Mesothelial cell of epicardium (in vitro differentiated cells): ENCODE measurements at regions not wholly inside any gene's neighbourhood (a gene's known extent, or its start where the extent isn't known, plus 50 kb on each side); places are given as distances from the start of the nearest gene placed in this dataset.

Source experiments
- DNase-seq, 2 experiments: peaks; one replicate each; pipeline ENCODE4 v3.0.0; 2021; ENCODE audit warnings: low spot score in 2 of 2; ENCODE audit not compliant: unreplicated experiment in 2 of 2
- H3K27ac Mint-ChIP-seq: 2 replicates; pipeline ENCODE4 v1.8.0; 2021; ENCODE audit warnings: mixed read lengths
- H3K27me3 Mint-ChIP-seq: 2 replicates; pipeline ENCODE4 v1.8.0; 2021; ENCODE audit warnings: low read depth, mixed read lengths
- H3K36me3 Mint-ChIP-seq: 2 replicates; pipeline ENCODE4 v1.8.0; 2021; ENCODE audit warnings: mixed read lengths
- H3K4me1 Mint-ChIP-seq: 2 replicates; pipeline ENCODE4 v1.8.0; 2021; ENCODE audit warnings: mixed read lengths
- H3K4me3 Mint-ChIP-seq: 2 replicates; pipeline ENCODE4 v1.8.0; 2021; ENCODE audit warnings: mild to moderate bottlenecking, moderate library complexity, mixed read lengths
- H3K9me3 Mint-ChIP-seq: 2 replicates; pipeline ENCODE4 v1.8.0; 2021; ENCODE audit warnings: mixed read lengths
- TF ChIP-seq, protein P1 (sequence below): fragments of 200-600 bp; sonication (generic); IDR thresholded peaks from one replicate; pipeline ENCODE4 v1.5.0; 2021; ENCODE audit warnings: antibody characterized with exemption; ENCODE audit not compliant: unreplicated experiment

DNA sequence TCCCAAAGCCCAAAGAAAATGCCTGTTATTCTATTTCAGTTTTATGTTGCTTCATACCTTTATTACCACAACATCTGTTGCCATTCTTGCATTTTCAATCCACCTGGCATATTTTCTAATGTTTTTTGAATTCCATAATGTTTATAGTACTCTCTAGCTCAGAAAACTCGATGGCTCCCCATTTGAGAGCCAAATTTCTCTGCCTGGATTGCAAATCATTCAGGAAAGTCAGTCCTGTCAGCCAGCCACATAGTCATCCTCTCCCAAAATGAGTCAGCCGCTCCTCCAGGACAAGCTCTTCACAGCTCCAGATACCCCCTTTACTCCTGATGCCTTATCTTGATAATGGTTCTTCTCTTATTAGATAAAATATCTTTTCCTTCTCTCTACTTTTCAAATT, 78.2 kb upstream of the ADCY2 start:
- Mint-ChIP-seq H3K27ac (no peak overlapping the region), H3K4me3 (no peak overlapping the region), H3K9me3 (no peaks in the 10 kb centered on the region), H3K4me1 (peaks cover 7% of the 10 kb centered on the region), H3K27me3 (peaks cover 9% of the 10 kb centered on the region), H3K36me3 (no peaks in the 10 kb centered on the region)
- TF ChIP-seq, protein P1, sequence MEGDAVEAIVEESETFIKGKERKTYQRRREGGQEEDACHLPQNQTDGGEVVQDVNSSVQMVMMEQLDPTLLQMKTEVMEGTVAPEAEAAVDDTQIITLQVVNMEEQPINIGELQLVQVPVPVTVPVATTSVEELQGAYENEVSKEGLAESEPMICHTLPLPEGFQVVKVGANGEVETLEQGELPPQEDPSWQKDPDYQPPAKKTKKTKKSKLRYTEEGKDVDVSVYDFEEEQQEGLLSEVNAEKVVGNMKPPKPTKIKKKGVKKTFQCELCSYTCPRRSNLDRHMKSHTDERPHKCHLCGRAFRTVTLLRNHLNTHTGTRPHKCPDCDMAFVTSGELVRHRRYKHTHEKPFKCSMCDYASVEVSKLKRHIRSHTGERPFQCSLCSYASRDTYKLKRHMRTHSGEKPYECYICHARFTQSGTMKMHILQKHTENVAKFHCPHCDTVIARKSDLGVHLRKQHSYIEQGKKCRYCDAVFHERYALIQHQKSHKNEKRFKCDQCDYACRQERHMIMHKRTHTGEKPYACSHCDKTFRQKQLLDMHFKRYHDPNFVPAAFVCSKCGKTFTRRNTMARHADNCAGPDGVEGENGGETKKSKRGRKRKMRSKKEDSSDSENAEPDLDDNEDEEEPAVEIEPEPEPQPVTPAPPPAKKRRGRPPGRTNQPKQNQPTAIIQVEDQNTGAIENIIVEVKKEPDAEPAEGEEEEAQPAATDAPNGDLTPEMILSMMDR, result no peak
- no peak for DNase-seq

DNA sequence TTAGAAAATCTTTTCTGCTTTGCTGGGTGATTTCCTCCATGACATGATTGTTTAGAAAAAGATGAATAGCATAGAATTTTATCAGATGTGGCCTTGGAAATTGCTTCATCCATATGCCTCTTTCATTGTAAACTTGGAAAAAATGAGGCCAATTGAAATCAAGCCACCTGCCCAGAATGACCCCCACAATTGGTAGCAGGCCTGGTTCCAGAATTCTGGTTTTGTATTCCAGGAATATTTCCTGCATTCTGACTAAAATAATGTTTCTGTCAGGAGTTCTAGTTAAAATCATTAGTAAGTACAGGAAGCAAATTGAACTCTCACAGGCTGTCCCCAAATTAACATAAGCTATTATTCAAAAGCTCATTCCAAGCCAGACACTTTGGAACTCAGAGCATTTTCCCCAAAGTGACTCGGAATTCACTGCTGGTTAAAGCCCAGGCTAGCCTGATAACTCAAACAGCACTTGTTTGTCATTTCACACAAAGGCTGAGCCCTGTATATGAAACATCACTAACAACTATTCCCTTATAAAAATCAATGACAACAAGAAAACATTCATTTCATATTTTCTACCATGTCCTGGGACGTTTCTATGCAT, 75.1 kb upstream of the ADCY2 start:
- H3K4me3 Mint-ChIP-seq, result no peak overlapping the region
- no peak overlapping the region for H3K27ac Mint-ChIP-seq
- TF ChIP-seq, protein P1, result no peak
- H3K4me1 Mint-ChIP-seq, result peaks cover 7% of the 10 kb centered on the region
- peaks cover 4% of the 10 kb centered on the region for H3K27me3 Mint-ChIP-seq
- H3K9me3 Mint-ChIP-seq, result no peaks in the 10 kb centered on the region
- H3K36me3 Mint-ChIP-seq, result no peaks in the 10 kb centered on the region
- DNase-seq, result no peak

DNA sequence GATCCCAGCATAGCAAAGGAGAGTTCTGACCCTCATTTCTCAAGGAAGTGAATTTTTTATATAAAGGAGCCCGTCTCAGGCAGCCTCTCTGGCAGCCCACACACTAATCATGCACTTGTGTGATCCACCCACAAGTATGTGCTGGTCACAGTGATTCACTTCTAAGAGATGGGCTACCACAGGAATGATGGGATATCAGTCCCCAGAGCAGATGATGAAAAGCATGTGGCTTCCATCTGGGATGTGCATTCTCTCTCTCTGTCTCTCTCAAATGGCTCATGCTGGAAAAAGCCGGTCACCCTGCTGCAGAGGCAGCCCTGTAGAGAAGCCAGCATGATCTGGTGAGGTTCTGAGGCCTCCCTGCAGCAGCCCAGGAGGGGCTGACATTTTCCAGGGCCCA, 74.2 kb upstream of the ADCY2 start:
- no peak overlapping the region for H3K27ac Mint-ChIP-seq
- TF ChIP-seq, protein P1, result no peak
- peaks cover 4% of the 10 kb centered on the region for H3K27me3 Mint-ChIP-seq
- H3K4me1 Mint-ChIP-seq, result peaks cover 7% of the 10 kb centered on the region
- no peaks in the 10 kb centered on the region for H3K36me3 Mint-ChIP-seq
- H3K4me3 Mint-ChIP-seq, result no peak overlapping the region
- H3K9me3 Mint-ChIP-seq, result no peaks in the 10 kb centered on the region
- no peak for DNase-seq

DNA sequence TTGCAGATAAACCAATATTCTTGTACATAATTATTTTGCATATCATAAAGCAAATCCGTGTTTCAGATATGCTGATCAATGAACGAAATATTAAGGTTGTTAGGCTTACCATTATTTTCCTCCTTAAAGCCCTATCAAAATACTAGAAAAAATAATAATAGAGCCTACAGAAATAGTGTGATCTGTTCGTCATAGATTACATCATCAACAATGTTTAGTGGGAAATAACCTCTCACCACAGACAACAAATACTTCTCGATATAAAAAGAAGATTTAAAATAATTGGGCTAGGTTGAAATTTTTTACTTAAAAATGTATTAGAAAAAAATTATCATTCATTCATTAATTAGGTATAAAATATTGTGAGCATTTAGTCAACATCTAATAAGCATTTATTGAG, 71.0 kb upstream of the ADCY2 start:
- Mint-ChIP-seq H3K4me3 (no peak overlapping the region), H3K27me3 (no peaks in the 10 kb centered on the region)

DNA sequence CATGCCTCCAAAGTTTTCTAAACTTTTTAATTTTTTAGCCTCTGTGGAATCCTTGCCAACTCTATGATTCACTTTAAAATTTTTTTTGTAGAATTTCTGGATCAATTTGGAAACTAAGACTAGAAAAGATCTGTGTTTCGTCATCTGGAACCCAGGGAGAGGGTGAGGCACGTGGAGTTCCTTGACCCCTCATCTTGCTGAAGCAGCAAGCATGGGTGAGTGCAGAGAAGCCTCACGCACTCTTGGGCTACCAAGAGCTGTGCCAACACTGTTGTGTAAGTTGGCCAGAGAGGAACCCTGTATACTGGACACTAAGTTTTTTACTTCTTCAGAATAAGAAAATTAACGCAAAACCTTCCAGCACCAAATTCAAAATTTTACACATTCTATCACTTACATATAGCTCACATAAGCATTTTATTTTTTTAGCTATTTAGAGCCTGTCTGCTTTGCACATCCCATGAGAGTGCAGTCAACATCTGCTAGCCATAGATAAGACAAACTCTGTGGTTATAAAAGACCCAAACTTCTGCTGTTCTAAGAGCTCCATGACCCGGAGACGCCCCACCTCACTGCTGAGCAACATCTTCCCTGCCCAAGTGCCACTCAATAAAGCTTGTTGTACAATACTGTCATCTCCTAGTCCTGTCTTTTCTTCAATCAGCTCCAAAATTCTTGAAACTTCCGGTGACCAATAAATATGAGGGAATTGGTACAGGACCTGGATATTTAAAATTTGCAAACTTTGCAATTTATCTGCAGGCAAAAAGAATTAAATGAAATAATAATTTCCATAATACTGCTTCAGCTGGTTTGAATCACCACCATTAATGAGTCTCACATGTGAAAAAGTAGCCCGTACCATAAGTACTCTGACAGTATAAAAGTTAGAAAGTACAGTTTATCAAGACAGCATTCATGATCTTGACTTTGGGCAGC, 69.7 kb upstream of the ADCY2 start:
- TF ChIP-seq, protein P1, result no peak
- Mint-ChIP-seq H3K9me3 (no peaks in the 10 kb centered on the region), H3K36me3 (no peaks in the 10 kb centered on the region), H3K4me1 (peaks cover 16% of the 10 kb centered on the region), H3K27ac (no peak overlapping the region), H3K4me3 (no peak overlapping the region), H3K27me3 (no peaks in the 10 kb centered on the region)
- no peak for DNase-seq

More for the DNA sequence above, 71.0 kb upstream of the ADCY2 start:
- no peaks in the 10 kb centered on the region for H3K36me3 Mint-ChIP-seq
- no peak for DNase-seq
- TF ChIP-seq, protein P1, result no peak
- H3K4me1 Mint-ChIP-seq, result peaks cover 10% of the 10 kb centered on the region
- H3K9me3 Mint-ChIP-seq, result no peaks in the 10 kb centered on the region
- no peak overlapping the region for H3K27ac Mint-ChIP-seq
